GM12878 (cell line): ENCODE measurements at regions not wholly inside any gene's neighbourhood (a gene's known extent, or its start where the extent isn't known, plus 50 kb on each side); places are given as distances from the start of the nearest gene placed in this dataset.

Experiments used
- BHLHE40 ChIP-seq, 2 experiments: fragments of 450-650 bp in 1 of 2; IDR thresholded peaks; 2 replicates each; pipeline ENCODE4 v1.6.1; 2011 to 2017; ENCODE audit warnings: low read depth in 2 of 2, borderline replicate concordance in 1 of 2, improper control_type of control experiment in 1 of 2, low read length in 1 of 2, mild to moderate bottlenecking in 1 of 2
- ESRRA ChIP-seq: IDR thresholded peaks from 2 replicates; pipeline ENCODE4 v1.6.1; 2012; ENCODE audit warnings: mild to moderate bottlenecking, low read length, improper control_type of control experiment
- IKZF1 ChIP-seq: fragments of 450-650 bp; conservative IDR thresholded peaks from 2 replicates; pipeline ENCODE4 v1.6.1; 2017; ENCODE audit warnings: antibody characterized with exemption, mild to moderate bottlenecking
- SIX5 ChIP-seq: IDR thresholded peaks from 2 replicates; pipeline ENCODE4 v1.6.1; 2011; ENCODE audit warnings: mild to moderate bottlenecking, low read depth, low read length, moderate library complexity; ENCODE audit not compliant: severe bottlenecking
- TF ChIP-seq, protein P1 (sequence below): fragments of 450-650 bp; IDR thresholded peaks from 2 replicates; pipeline ENCODE4 v1.6.1; 2017; ENCODE audit warnings: mild to moderate bottlenecking, moderate library complexity
- TF ChIP-seq, protein P2 (sequence below): fragments of 450-650 bp; IDR thresholded peaks from 2 replicates; pipeline ENCODE4 v1.6.1; 2014; ENCODE audit warnings: mild to moderate bottlenecking

DNA sequence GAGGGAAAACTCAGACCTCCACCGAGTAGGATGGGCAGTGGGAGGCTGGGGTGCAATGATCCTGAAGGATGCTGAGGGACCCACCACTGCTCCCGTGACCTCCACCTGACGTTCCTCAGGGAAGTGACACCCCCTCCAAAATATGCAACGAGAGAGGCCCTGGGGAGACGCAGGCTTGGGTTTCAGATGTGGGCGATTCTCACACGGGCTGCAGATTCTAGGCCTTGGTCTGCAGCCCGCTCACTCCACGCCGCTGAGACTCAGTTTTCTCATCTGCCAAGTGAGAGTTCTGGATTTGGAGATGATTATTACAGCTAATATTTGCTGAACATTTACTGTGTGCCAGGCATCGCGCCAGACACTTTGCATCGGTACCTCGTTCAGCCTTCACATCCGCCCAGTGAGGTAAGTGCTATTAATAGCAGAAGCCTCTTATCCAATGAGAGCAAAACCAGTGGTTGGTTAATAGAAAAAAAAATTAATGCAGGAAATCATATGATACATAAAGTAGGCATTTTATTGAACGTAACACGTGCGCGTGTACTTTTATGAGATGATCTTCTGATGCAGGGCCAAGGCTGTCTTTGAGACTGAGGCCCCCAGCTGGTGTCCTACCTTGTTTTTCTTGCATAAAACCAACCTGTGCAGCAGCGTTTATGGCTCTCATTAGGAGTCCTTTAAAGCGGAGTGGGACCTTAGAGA is 102.0 kb upstream of the RUNX3 start (continued):
- TF ChIP-seq IKZF1 (peak; percentile 96), BHLHE40 (IDR thresholded peaks at IDR 0.05; ENCODE audit: borderline replicate concordance in 1 of 2, low read depth in 2 of 2, low read length in 1 of 2) (peak; percentile 89 to 91), ESRRA (no peak), SIX5 (no peak)
- TF ChIP-seq, protein P1, sequence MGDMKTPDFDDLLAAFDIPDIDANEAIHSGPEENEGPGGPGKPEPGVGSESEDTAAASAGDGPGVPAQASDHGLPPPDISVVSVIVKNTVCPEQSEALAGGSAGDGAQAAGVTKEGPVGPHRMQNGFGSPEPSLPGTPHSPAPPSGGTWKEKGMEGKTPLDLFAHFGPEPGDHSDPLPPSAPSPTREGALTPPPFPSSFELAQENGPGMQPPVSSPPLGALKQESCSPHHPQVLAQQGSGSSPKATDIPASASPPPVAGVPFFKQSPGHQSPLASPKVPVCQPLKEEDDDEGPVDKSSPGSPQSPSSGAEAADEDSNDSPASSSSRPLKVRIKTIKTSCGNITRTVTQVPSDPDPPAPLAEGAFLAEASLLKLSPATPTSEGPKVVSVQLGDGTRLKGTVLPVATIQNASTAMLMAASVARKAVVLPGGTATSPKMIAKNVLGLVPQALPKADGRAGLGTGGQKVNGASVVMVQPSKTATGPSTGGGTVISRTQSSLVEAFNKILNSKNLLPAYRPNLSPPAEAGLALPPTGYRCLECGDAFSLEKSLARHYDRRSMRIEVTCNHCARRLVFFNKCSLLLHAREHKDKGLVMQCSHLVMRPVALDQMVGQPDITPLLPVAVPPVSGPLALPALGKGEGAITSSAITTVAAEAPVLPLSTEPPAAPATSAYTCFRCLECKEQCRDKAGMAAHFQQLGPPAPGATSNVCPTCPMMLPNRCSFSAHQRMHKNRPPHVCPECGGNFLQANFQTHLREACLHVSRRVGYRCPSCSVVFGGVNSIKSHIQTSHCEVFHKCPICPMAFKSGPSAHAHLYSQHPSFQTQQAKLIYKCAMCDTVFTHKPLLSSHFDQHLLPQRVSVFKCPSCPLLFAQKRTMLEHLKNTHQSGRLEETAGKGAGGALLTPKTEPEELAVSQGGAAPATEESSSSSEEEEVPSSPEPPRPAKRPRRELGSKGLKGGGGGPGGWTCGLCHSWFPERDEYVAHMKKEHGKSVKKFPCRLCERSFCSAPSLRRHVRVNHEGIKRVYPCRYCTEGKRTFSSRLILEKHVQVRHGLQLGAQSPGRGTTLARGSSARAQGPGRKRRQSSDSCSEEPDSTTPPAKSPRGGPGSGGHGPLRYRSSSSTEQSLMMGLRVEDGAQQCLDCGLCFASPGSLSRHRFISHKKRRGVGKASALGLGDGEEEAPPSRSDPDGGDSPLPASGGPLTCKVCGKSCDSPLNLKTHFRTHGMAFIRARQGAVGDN: peak; percentile 80
- TF ChIP-seq, protein P2, sequence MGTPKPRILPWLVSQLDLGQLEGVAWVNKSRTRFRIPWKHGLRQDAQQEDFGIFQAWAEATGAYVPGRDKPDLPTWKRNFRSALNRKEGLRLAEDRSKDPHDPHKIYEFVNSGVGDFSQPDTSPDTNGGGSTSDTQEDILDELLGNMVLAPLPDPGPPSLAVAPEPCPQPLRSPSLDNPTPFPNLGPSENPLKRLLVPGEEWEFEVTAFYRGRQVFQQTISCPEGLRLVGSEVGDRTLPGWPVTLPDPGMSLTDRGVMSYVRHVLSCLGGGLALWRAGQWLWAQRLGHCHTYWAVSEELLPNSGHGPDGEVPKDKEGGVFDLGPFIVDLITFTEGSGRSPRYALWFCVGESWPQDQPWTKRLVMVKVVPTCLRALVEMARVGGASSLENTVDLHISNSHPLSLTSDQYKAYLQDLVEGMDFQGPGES: no peak
